ENCODE measurements at regions not wholly inside any gene's neighbourhood (a gene's known extent, or its start where the extent isn't known, plus 50 kb on each side); places are given as distances from the start of the nearest gene placed in this dataset.

DNA sequence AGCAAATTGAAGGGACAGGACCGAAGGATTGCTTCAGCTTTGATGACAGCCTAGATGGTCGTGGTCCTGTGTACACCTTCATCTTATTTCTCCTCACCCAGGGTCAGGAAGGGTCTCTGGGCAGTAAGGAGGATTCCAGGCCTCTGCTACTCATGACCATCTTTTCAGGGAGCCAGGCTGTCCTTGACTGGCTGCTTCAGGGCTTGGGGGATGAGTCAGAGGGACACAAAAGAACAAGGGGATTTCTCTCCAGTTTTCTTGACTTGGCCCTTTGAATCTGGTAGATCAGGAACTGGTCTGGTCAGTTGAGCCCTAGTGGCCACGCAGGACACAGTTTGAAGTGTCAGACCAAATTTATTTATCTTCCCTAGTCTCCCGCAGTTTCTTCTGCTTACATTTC lies 402.1 kb upstream of the CHD6 start:
- no peak for DNase-seq

DNA sequence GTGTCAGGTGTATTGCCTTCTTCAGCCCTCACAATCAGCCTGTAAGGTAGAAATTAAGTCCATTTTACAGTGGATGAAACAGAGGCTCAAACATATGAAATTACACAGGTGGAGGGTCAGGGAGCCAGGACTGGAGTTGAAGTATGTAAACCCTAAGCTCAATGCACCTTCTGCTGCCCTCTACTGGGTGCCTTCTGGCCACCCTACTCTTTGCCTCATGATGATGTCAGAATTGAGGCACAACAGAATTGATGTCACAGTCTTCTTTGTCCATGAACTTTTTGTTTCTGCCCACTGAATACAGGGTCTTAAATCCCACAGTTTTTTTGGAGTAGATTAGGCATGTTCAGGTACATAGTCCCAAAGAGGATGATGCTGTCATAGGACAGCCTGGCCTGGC lies 400.8 kb upstream of the CHD6 start:
- DNase-seq: no peak

DNA sequence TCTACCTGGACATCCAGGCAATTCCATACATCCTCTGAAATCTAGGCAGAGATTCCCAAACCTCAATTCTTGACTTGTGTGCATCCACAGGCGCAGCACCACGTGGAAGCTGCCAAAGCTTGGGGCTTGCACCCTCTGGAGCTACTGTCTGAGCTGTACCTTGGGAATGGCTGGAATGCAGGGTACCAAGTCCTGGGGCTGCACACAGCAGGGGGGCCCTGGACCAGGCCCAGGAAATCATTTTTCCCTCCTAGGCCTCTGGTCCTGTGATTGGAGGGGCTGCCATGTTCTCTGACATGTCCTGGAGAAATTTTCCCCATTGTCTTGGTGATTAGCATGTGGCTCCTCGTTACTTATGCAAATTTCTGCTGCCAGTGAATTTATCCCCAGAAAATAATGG lies 391.9 kb upstream of the CHD6 start:
- no peak for DNase-seq

DNA sequence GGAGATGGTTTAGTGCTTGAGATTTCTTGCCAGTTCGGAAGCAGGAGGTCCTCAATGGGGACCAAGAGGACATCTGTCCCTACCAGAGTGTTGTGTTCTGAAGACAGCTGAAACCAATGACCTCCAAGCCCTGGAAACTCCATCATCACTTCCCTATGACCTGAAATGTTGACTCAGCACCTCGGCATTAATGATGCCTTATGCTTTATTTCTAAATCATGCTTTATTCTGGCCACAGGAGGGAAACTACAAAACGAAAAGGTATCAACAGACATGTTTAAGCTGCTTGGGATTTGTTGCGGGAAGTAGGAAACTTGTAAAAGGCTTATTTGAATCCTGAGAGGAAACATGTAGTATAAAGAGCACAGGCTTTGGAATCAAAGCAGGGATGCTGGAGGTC lies 389.1 kb upstream of the CHD6 start:
- no peak for DNase-seq

DNA sequence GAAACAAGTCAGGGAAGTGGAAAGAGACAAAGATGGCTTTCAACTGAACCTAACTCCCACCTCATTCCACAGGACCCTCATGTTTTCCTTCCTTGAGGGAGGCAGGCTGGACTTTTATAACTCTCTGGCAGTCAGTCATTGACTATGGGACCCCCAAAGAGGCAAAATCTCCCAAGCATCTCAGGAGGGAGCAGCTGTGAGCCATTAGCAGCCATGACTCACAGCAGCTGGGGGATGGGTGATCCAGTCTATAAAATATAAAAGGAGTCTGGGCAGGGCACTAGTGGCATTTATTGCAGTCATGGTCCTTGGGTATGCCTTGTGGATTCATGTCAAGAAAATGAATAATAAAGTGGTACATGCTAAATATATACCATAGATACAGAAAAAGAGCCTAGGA lies 387.0 kb upstream of the CHD6 start:
- no peak for DNase-seq

DNA sequence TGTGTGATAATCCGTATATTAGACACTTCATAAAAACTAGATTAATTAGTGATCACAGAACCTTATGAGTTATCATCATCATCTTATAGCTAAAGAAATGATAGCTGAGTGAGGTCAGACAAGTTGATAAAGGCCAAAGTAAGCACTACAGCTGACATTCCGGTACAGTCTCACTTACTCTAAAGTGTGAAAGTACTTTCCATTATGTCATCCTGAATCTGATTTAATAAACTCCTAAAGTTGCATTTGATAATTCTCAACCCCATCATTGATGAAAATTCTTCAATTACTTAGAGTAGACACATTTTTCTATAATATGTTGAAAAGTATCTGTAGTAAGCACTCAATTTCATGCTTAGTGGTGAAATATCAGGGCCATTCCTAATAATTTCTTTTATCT lies 385.2 kb upstream of the CHD6 start:
- no peak for DNase-seq

DNA sequence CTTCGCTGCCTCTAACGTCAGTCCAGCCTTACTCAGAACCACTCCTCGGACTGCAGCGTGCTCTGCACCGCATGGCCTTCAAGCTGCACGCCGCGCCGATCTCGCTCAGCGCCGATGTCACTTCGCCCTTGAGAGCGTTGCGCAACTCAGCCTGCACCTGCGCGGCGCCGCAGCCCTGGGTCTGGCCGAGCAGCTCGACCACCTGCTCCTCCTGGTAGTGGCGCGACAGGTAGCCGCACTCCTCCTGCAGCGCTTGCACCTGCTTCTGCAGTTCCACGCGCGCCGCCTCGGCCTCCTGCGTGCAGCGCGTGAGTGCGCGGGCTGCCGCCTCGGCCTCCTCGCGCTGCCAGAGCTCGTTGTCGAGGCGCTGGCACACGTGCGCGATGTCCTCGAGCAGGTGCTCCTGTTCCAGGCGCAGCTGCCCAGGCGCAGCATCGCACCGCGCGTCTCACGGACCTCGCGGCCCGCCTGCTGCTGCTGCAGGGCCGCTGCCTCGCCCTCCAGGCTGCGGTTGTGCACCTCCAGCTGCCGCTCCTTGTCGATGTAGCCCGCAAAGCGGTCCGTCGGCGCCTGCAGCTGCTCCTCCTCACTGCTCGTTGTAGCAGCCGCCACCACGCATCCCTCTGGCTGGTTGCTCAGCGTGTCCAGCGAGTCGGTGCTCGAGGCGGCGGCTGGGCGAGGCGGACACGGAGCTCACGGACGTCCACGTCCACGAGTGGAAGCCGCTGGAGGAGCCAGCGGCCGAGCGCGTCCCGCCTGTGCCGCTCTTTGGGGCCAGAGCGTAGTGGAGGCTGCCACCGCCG lies 380.6 kb upstream of the CHD6 start:
- no peak for DNase-seq

DNA sequence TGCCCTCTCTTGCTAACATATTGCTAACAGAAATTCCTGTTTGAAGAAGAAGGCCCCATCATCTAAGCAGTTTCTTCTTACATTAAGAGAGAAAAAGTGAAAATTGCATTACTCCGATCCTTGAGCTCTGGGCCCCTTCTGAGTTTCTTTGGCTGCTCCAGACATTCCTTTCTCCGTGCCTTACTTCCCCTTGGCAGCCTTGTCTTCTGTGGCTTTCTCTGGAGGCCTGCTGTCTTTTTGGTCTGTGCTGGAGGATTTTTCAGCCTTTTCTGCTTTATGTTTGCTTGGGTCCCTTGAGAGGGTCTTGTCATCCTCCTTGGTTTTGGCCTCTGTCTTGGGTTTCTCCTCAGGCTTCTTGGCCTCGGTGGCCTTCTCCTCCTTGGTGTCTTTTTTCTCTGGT lies 378.8 kb upstream of the CHD6 start:
- DNase-seq: no peak

DNA sequence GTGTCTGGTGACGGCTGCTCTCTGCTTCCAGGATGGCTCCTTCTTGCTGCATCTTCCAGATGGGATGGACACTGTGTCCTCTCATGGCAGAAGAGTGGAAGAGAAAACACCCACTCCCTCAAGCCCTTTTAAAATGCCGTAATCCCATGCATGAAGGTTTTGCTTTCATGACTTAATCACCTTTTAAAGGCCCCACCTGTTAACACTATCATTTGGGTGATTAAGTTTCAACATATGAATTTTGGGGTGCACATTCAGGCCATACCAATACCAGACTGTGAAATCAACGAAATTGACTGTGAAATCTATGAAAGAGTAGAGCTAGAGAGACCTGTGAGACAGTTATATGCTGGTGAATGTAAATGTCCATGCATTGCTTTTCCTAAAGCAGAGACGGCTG lies 374.3 kb upstream of the CHD6 start:
- no peak for DNase-seq

DNA sequence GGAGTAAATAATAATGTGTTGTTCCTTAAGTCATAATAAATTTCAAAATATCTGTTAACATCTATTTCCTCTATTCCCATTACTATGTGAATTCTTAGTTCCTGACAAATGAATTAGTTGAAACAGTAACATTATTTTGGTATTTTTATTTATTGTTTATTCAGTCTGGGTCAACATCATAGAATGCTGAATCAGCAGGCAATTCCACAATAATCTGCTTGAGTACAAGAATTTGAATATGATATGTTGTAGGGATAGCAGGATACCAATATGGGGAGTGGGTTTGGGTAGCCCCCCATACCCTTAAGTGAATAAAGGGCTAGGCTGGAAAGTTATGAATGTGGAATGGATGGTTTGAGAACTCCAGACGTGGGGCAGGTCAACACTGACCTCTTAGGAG lies 373.2 kb upstream of the CHD6 start:
- no peak for DNase-seq

DNA sequence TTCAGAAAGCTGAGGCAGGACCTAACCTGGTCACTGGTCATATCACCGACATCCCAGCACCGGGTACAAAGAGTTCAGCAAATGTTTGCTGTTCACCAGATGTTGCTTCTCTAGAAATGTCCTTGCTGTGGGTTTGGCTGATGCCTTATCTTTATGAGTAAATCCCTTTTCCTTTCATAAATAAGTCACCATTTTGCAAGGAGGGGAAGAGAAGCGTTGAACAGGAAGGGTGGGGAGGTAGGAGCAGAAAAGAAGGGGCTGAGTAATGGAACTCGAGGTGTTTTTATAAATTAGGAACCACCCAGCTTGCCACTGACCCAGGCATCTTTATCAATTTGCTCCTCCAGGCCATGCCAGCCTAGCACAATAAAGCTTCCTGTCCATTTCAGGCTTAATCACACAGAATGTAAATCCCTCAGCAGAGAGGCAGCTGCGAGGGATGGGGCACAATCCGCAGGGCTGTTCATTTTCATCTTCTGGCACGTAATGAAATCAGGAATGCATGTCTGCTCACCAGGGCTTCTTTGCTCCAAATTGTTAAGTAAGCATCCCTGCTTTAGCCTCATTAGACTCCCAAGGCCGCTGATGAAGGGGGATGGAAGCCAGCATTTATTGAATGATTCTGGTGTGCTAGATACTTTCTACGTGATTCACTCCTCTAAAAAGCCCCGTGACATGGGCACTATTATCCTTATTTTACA lies 371.9 kb upstream of the CHD6 start:
- DNase-seq: no peak

DNA sequence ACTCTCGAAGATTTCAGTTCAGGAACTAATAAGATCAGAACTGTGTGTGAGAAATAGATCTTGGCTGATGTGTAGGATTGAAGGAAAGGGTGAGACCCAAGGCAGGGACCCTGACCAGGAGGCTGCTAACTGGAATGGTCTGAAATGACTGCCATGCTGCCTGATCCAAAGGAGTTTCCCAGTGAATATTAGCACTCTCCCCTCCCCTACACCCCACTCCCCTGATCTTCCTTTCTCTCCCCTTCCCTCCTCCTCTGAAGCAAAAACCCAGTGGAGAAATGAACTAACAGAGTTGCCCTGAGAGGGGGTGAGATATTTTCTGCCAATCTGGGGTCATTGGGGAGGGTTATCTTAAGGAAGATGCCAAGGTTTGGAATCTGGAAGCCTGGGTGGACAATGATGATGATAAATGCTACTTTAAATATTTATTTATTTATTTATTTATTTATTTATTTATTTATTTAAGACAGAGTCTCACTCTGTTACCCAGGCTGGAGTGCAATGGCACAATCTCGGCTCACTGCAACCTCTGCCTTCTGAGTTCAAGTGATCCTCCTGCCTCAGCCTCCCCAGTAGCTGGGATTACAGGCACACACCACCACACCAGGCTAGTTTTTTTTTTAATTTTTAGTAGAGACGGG lies 371.0 kb upstream of the CHD6 start:
- DNase-seq: no peak

DNA sequence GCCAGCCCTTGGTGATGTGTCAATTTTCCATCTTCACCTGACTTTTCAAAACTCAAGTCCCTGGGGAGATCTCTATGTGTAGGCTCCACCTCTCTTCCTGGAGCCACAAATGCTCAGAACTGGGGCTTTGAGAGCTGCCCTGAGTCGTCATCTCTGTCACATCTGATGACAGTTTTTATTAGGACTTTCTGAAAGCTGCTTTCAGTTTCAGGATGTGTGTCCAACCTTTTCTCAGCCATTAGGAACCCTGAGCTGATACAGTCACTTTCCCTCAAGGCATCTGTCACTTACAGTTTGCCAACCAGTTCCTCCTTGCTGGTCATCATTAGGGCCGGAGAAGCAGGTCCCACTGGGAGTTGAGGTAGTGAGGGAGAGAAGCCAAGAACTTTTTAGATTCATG lies 365.9 kb upstream of the CHD6 start:
- DNase-seq: no peak

DNA sequence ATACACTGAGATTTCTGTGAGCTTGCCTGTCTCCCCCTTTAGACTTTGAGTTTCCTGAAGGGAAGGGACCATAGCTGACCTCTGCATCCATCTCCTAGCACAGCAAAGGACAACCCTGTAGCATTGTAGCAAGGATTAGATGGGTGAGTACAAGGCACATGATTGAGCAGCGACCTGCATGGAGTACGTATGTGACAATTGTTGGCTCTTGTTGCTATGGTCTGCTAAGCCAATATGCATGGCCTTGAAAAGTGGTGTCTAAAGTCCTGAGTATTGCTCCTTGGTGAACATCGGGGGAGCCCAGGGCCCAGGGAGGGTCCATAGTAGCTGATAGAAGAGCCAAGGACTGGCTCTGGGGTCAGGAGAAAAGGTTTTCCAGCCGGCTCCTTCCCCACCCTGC lies 365.0 kb upstream of the CHD6 start:
- no peak for DNase-seq

DNA sequence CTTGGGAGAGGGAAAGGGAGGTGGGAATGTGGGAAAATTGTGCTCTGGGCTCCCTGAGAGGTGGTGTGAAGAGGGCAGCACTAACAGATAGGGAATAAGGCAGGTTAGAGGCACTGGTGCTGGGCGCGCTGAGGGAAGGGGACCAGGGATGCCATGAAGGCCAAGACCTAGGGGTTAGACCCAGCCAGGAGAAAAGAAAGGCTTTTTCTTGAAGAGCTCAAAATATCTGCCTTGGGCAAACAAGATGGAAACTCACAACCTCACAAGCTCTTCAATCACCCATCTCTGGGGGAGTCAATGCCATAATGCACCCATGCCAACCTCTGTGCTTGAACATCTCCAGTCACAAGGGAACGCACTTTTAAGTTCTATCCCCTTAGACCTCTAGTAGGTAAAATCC lies 363.6 kb upstream of the CHD6 start:
- DNase-seq: no peak

DNA sequence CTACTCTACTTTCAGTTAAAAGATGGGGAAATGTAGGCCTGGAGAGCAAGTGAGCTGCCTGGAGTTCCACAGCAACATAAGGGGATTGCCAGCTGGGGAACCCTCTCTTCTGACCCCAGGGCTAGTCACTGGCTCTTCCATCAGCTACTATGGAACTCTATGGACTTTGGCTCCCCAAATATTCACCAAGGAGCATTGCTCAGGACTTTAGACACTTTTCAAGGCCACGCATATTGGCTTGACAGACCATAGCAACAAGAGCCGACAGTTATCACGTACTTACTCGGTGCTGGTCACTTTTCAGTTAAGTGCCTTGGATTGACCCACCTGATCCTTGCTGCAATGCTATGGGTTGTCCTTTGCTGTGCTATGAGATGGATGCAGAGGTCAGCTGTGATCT lies 360.7 kb upstream of the CHD6 start:
- no peak for DNase-seq

DNA sequence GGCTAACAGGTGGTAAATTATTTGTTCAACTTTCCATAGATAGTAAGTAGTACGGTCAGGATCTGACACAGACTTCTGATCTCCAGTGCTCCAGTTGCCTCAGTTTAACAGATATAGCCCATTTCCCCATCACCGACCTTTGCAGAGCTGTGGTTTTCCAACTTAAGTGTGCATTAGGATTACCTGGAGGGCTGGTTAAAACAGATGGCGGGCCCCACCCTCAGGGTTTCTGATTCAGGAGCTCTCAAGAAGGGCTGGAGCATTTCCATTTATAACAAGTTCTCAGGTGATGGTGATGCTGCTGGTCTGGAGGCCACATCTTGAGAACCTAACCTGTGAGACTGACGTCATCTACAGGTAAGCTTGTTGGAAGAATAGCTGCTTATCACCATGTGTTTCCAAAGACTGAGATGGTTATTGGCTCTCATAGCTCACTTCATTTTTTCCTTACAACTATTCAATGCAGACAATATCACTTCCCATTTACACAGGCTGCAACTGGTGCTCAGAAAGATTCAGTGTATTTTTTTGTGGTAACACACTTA lies 360.1 kb upstream of the CHD6 start:
- no peak for DNase-seq

DNA sequence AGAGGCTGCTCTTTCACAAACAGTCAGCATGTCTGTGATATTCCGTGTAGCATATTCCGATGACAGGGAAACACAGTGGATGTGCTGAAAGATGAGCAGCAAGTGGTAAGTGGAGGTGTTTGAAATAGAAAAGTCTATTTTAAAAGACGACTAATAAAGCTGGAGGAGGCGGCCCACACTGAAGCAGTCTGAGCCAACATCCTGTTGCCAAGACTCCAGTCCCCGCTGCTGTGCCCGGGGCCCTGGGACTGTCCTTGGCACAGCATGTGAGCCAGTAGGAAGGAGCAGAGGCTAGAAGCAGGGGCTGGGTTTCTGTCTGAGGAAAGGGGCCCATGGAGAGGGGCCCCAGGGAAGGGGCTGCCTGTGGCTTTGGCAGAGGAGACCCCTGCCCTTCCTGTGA lies 351.5 kb upstream of the CHD6 start:
- DNase-seq: no peak

DNA sequence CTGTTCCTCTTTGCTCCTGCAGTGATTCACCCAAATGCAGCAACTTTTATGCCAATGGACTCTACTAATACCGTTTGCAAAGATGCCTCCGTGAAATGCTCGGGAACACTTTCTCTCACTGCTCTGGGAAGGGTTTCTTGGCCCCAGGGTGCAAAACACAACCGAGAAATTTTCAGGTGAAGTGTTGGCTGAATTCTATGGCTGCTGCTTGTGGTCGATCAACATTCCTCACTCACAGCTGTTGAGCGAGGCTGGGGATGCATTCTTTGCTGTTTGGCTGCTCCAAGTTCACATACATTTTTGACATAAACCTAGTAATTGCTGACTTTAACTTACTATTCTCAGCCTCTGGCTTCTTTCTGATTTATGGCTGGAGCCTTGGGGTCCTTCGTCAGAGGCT lies 342.0 kb upstream of the CHD6 start:
- DNase-seq: no peak

DNA sequence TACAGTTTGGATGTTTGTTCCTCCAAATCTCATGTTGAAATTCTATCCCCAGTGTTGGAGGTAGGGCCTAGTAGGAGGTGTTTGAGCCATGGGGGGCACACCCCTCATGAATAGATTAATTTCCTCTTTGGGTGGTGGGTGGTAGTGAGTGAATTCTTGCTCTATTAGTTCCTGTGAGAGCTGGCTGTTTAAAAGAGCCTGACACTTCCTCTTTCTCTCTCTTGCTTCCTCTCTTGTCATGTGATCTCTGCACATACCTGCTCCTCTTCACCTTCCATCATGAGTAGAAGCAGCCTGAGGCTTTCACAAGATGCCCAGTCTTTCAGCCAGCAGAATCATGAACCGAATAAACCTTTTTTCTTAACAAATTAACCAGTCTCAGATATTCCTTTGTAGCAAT lies 340.2 kb upstream of the CHD6 start:
- DNase-seq: no peak

DNA sequence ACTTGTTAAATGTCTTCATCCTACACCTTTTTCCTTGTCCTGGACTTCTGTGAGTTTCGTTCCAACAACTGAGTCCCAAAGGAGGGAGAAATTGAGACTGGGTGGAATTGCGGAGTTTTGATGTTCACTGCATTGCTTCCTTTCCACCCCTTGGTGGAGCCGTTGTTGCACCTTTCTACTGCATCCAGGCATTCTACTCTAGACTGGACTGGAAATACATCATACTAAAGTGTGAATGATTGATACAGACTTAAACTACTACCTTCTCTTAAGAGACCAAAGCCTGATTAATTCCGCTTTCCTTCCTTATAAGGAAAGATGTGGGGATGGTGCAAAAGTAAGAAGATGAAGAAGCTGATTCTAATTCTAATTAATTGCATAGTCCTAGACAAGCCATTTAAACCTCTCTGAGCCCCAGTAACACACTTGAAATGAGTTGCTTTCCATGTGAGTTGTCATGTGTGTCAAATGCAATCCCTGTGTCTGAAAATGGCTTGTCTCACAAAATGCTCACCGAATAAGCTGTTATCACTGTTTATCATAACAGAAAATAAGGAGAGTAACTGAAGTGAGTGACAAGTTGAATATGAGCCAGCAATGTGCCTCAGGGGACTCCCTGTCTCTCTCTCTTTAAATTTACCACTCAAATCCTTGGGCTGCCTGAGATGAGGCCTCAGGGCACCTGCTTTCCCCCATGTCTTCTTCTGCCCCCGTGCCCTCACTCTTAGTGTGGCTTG lies 338.3 kb upstream of the CHD6 start:
- no peak for DNase-seq

DNA sequence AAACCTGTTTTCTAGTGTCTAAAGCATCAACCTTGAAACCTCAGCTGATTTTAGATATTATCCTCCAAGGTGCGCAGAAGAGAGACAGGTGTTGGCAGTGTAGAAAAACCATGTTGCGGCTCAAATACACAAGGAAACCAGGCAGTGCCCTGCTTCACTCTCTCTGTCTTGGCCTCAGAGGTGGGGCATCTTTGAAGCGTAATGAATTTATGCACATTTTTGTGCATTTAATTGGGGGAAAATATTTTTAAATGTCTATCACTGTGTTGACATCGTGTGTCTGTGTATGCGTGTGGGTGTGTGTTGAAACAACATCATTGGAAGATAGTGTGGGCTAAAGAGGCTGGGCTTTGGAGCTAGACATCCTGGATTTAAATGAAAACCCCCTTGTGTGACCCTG lies 334.0 kb upstream of the CHD6 start:
- no peak for DNase-seq

DNA sequence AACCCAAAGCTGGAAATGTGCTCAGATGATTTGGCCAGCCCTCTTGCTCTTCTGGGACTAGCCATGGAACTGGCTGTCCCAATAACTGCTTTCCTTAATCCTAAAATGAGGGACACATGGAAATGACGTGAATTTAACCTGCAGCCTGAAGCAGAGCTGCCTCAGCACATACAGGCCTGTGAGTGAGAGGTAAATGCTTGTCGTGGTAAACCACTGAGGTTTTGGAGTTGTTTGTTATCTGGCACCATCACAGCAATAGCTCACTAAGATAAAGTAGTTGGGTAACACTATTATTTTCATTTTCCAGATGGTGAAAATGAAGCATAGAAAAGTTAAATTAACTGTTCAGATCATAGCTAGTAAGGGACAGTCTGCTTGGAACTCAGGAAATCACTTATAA lies 333.4 kb upstream of the CHD6 start:
- no peak for DNase-seq
